HCT116 (cell line): ENCODE measurements at regions not wholly inside any gene's neighbourhood (a gene's known extent, or its start where the extent isn't known, plus 50 kb on each side); places are given as distances from the start of the nearest gene placed in this dataset.

Source experiments
- CEBPB ChIP-seq: IDR thresholded peaks from 2 replicates; pipeline ENCODE4 v1.6.1; 2012; ENCODE audit warnings: low read depth
- CTCF ChIP-seq, 3 experiments: fragments of 200-600 bp in 1 of 3; sonication (generic) in 1 of 3; IDR thresholded peaks in 2 of 3; conservative IDR thresholded peaks in 1 of 3; 2 replicates each; pipeline ENCODE4 v1.5.1; 2012 to 2017; ENCODE audit warnings: low read depth in 2 of 3, low read length in 2 of 3, antibody characterized with exemption in 1 of 3, borderline replicate concordance in 1 of 3, control low read depth in 1 of 3, mild to moderate bottlenecking in 1 of 3, mixed read lengths in 1 of 3, mixed run types in 1 of 3, moderate library complexity in 1 of 3; ENCODE audit not compliant: insufficient read depth in 1 of 3
- EGR1 ChIP-seq: IDR thresholded peaks from 2 replicates; pipeline ENCODE4 v1.6.1; 2012; ENCODE audit warnings: low read depth
- EZH2 ChIP-seq: fragments of 200-600 bp; sonication (generic); IDR thresholded peaks from 2 replicates; pipeline ENCODE4 v1.6.1; 2017; ENCODE audit warnings: antibody characterized with exemption, mixed run types
- JUND ChIP-seq: IDR thresholded peaks from 2 replicates; pipeline ENCODE4 v1.6.1; 2012
- POLR2A ChIP-seq: IDR thresholded peaks from 2 replicates; pipeline ENCODE4 v1.7.0; 2011; ENCODE audit warnings: borderline replicate concordance; ENCODE audit not compliant: insufficient read depth, insufficient read length; ENCODE audit errors: extremely low read depth
- RAD21 ChIP-seq: IDR thresholded peaks from 2 replicates; pipeline ENCODE4 v1.6.1; 2012; ENCODE audit warnings: low read depth, mild to moderate bottlenecking
- YY1 ChIP-seq: IDR thresholded peaks from 2 replicates; pipeline ENCODE4 v1.6.1; 2011; ENCODE audit warnings: low read length, low read depth, moderate library complexity, mild to moderate bottlenecking; ENCODE audit not compliant: insufficient replicate concordance; ENCODE audit errors: extremely low read depth
- ZNF274 ChIP-seq: fragments of 200-500 bp; sonication (Bioruptor generic); IDR thresholded peaks from 2 replicates; pipeline ENCODE4 v1.6.1; 2014; ENCODE audit warnings: mild to moderate bottlenecking, low read depth, low read length, inconsistent platforms
- TF ChIP-seq, protein P1 (sequence below): IDR thresholded peaks from 2 replicates; pipeline ENCODE4 v1.6.1; 2012

GRCh38 chr2:217379807-217380206 lies 519.9 kb upstream of the TNP1 start:
- TF ChIP-seq EGR1: no peak
- no peak for TF ChIP-seq CTCF (IDR thresholded peaks at IDR 0.05 in 2 of 3, conservative IDR thresholded peaks at IDR 0.05 in 1 of 3; ENCODE audit: borderline replicate concordance in 1 of 3, insufficient read depth in 1 of 3, low read depth in 2 of 3, low read length in 2 of 3)
- TF ChIP-seq, protein P1, sequence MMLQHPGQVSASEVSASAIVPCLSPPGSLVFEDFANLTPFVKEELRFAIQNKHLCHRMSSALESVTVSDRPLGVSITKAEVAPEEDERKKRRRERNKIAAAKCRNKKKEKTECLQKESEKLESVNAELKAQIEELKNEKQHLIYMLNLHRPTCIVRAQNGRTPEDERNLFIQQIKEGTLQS: no peak
- no peak for TF ChIP-seq POLR2A
- no peak for TF ChIP-seq ZNF274
- TF ChIP-seq CEBPB: no peak
- TF ChIP-seq EZH2: no peak
- no peak for TF ChIP-seq JUND
- TF ChIP-seq RAD21: no peak
- no peak for TF ChIP-seq YY1
